GM03348 (cell line): ENCODE measurements at regions not wholly inside any gene's neighbourhood (a gene's known extent, or its start where the extent isn't known, plus 50 kb on each side); places are given as distances from the start of the nearest gene placed in this dataset.
A peak's percentile ranks its signal among the peaks of the same experiment; 100 is the strongest.

Experiments
- DNase-seq: peaks from one replicate; pipeline ENCODE4 v3.0.0; 2012; ENCODE audit warnings: low spot score

- peak; percentile 66 for DNase-seq
These were observed 60.9 kb upstream of the DCBLD2 start for GRCh38 chr3:98962189-98962930.

GRCh38 chr3:98961161-98962155 is 60.0 kb upstream of the DCBLD2 start:
- DNase-seq: peak; percentile 33

- DNase-seq: no peak
These were observed 56.2 kb upstream of the DCBLD2 start for GRCh38 chr3:98957681-98958080.

GRCh38 chr3:98956008-98956407 is 54.5 kb upstream of the DCBLD2 start:
- no peak for DNase-seq

GRCh38 chr3:98954791-98955604 is 53.5 kb upstream of the DCBLD2 start:
- DNase-seq: peak; percentile 39

GRCh38 chr3:98954242-98954641 is 52.7 kb upstream of the DCBLD2 start:
- no peak for DNase-seq

GRCh38 chr3:98952404-98952803 is 50.9 kb upstream of the DCBLD2 start:
- no peak for DNase-seq
